ENCODE measurements at regions not wholly inside any gene's neighbourhood (a gene's known extent, or its start where the extent isn't known, plus 50 kb on each side); places are given as distances from the start of the nearest gene placed in this dataset.

- no peak for DNase-seq
These were observed 349.3 kb upstream of the RGMA start for GRCh38 chr15:93438310-93438709.

GRCh38 chr15:93432474-93432873, 343.5 kb upstream of the RGMA start:
- H3K36me3 ChIP-seq (replicated peaks in 1 of 2; ENCODE audit: insufficient read depth in 1 of 2, low read depth in 2 of 2), result no peaks in the 10 kb centered on the region
- ATAC-seq (no peak), DNase-seq (no peak)
- H3K4me3 ChIP-seq, result no peak overlapping the region
- H3K9me3 ChIP-seq, result no peaks in the 10 kb centered on the region
- H3K4me1 ChIP-seq, result no peaks in the 10 kb centered on the region
- no peaks in the 10 kb centered on the region for H3K27me3 ChIP-seq
- 90 to 95% methylated on average over 28 of the region's 28 CpGs for WGBS, 2 donors
- H3K27ac ChIP-seq, result no peak overlapping the region
- intact Hi-C loops (cut with DNase I), result no loop called here
- no peak for TF ChIP-seq POLR2A (IDR thresholded peaks at IDR 0.05)
- TF ChIP-seq, protein P1, sequence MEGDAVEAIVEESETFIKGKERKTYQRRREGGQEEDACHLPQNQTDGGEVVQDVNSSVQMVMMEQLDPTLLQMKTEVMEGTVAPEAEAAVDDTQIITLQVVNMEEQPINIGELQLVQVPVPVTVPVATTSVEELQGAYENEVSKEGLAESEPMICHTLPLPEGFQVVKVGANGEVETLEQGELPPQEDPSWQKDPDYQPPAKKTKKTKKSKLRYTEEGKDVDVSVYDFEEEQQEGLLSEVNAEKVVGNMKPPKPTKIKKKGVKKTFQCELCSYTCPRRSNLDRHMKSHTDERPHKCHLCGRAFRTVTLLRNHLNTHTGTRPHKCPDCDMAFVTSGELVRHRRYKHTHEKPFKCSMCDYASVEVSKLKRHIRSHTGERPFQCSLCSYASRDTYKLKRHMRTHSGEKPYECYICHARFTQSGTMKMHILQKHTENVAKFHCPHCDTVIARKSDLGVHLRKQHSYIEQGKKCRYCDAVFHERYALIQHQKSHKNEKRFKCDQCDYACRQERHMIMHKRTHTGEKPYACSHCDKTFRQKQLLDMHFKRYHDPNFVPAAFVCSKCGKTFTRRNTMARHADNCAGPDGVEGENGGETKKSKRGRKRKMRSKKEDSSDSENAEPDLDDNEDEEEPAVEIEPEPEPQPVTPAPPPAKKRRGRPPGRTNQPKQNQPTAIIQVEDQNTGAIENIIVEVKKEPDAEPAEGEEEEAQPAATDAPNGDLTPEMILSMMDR (IDR thresholded peaks at IDR 0.05), result no peak

More at GRCh38 chr15:93438310-93438709, 349.3 kb upstream of the RGMA start:
- Histone ChIP-seq H3K4me3 (no peak overlapping the region), H3K36me3 (replicated peaks in 1 of 2; ENCODE audit: insufficient read depth in 1 of 2, low read depth in 2 of 2) (no peaks in the 10 kb centered on the region), H3K9me3 (no peaks in the 10 kb centered on the region), H3K4me1 (no peaks in the 10 kb centered on the region), H3K27me3 (no peaks in the 10 kb centered on the region), H3K27ac (no peak overlapping the region)
- 56 to 80% methylated on average over 4 of the region's 4 CpGs for WGBS, 2 donors
- no peak for TF ChIP-seq POLR2A (IDR thresholded peaks at IDR 0.05)
- TF ChIP-seq, protein P1 (IDR thresholded peaks at IDR 0.05), result no peak
- intact Hi-C loops (cut with DNase I), result no loop called here
- ATAC-seq, result no peak

GRCh38 chr15:93428807-93429351, 339.9 kb upstream of the RGMA start:
- no peak overlapping the region for H3K27ac ChIP-seq
- no peak overlapping the region for H3K4me3 ChIP-seq
- no peaks in the 10 kb centered on the region for H3K9me3 ChIP-seq
- WGBS, 2 donors, result 59 to 76% methylated on average over 2 of the region's 2 CpGs
- no peaks in the 10 kb centered on the region for H3K27me3 ChIP-seq
- ATAC-seq (no peak), DNase-seq (no peak)
- H3K36me3 ChIP-seq (replicated peaks in 1 of 2; ENCODE audit: insufficient read depth in 1 of 2, low read depth in 2 of 2), result no peaks in the 10 kb centered on the region
- intact Hi-C loops (cut with DNase I), result no loop called here
- H3K4me1 ChIP-seq, result no peaks in the 10 kb centered on the region
- no peak for TF ChIP-seq POLR2A (IDR thresholded peaks at IDR 0.05)
- TF ChIP-seq, protein P1 (IDR thresholded peaks at IDR 0.05), result no peak

- Histone ChIP-seq H3K9me3 (no peaks in the 10 kb centered on the region), H3K27me3 (no peaks in the 10 kb centered on the region), H3K36me3 (replicated peaks in 1 of 2; ENCODE audit: insufficient read depth in 1 of 2, low read depth in 2 of 2) (no peaks in the 10 kb centered on the region), H3K4me3 (no peak overlapping the region), H3K4me1 (no peaks in the 10 kb centered on the region), H3K27ac (no peak overlapping the region)
- WGBS, 2 donors, result 57 to 72% methylated on average over 3 of the region's 3 CpGs
- DNase-seq, result no peak
- intact Hi-C loops (cut with DNase I), result no loop called here
- no peak for TF ChIP-seq POLR2A (IDR thresholded peaks at IDR 0.05)
- TF ChIP-seq, protein P1 (IDR thresholded peaks at IDR 0.05), result no peak
- no peak for ATAC-seq
These were observed 339.1 kb upstream of the RGMA start for GRCh38 chr15:93428150-93428549.

DNA sequence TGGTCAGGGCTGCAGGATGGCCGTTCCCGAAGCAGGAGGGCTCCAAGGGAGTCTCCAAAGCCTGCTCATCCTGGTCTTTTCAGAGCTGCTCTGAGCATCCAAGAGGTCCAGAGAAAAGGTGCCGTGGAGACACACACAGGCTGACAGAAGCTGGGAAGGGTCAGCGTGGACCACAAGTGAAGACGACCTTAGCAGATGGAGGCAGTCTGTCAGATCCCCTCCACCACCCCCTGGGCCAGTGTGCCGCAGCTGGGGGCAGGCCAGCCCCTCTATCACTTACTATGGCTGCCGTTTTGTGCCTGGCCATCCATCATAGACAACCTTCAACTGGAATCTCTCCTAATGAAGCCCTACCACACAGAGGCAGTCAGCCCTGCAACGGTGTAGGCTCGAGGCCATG, 335.1 kb upstream of the RGMA start:
- Histone ChIP-seq H3K4me3 (no peak overlapping the region), H3K27me3 (no peaks in the 10 kb centered on the region), H3K9me3 (no peaks in the 10 kb centered on the region), H3K27ac (no peak overlapping the region), H3K36me3 (replicated peaks in 1 of 2; ENCODE audit: insufficient read depth in 1 of 2, low read depth in 2 of 2) (no peaks in the 10 kb centered on the region), H3K4me1 (no peaks in the 10 kb centered on the region)
- intact Hi-C loops (cut with DNase I), result no loop called here
- DNase-seq (no peak), ATAC-seq (no peak)
- TF ChIP-seq, protein P1 (IDR thresholded peaks at IDR 0.05), result no peak
- no peak for TF ChIP-seq POLR2A (IDR thresholded peaks at IDR 0.05)
- 85 to 86% methylated on average over 9 of the region's 9 CpGs for WGBS, 2 donors
